ENCODE measurements at regions not wholly inside any gene's neighbourhood (a gene's known extent, or its start where the extent isn't known, plus 50 kb on each side); places are given as distances from the start of the nearest gene placed in this dataset.

- TF ChIP-seq CTCF (conservative IDR thresholded peaks at IDR 0.05 in 1 of 2, IDR thresholded peaks at IDR 0.05 in 1 of 2; ENCODE audit: low read depth in 1 of 2, low read length in 2 of 2) (no peak), EZH2 (IDR thresholded peaks at IDR 0.05; ENCODE audit: low read length, missing control alignments) (no peak)
Measured at GRCh38 chr11:116117331-116118137, 613.3 kb upstream of the CADM1 start.
